ENCODE measurements at regions not wholly inside any gene's neighbourhood (a gene's known extent, or its start where the extent isn't known, plus 50 kb on each side); places are given as distances from the start of the nearest gene placed in this dataset.
A peak's percentile ranks its signal among the peaks of the same experiment; 100 is the strongest.

GRCh38 chr12:28996688-28997087 lies 152.4 kb upstream of the FAR2 start:
- H3K9me3 ChIP-seq (ENCODE audit: low read depth, low read length, poor library complexity, severe bottlenecking) = no peaks in the 10 kb centered on the region
- H3K27ac ChIP-seq (ENCODE audit: low read depth, low read length, poor library complexity, severe bottlenecking) = no peak overlapping the region
- no peaks in the 10 kb centered on the region for H3K36me3 ChIP-seq (ENCODE audit: insufficient read depth, low read length, poor library complexity, severe bottlenecking)
- POLR2A ChIA-PET (ENCODE audit: low non-redundant PET) = no interaction called here
- TF ChIP-seq, protein P1, sequence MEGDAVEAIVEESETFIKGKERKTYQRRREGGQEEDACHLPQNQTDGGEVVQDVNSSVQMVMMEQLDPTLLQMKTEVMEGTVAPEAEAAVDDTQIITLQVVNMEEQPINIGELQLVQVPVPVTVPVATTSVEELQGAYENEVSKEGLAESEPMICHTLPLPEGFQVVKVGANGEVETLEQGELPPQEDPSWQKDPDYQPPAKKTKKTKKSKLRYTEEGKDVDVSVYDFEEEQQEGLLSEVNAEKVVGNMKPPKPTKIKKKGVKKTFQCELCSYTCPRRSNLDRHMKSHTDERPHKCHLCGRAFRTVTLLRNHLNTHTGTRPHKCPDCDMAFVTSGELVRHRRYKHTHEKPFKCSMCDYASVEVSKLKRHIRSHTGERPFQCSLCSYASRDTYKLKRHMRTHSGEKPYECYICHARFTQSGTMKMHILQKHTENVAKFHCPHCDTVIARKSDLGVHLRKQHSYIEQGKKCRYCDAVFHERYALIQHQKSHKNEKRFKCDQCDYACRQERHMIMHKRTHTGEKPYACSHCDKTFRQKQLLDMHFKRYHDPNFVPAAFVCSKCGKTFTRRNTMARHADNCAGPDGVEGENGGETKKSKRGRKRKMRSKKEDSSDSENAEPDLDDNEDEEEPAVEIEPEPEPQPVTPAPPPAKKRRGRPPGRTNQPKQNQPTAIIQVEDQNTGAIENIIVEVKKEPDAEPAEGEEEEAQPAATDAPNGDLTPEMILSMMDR (conservative IDR thresholded peaks at IDR 0.05; ENCODE audit: low read depth, low read length) = no peak
- no peak for TF ChIP-seq EZH2 (IDR thresholded peaks at IDR 0.05; ENCODE audit: borderline replicate concordance, low read depth, low read length, poor library complexity, severe bottlenecking)
- DNase-seq (ENCODE audit: low spot score) = no peak
- H3K27me3 ChIP-seq (replicated peaks; ENCODE audit: insufficient read depth, low read depth, low read length, poor library complexity) = no peaks in the 10 kb centered on the region
- no TSS peak for BruUV-seq (replicated peaks)
- CTCF ChIA-PET = no interaction called here
- H3K4me3 ChIP-seq (ENCODE audit: low read depth, low read length, poor library complexity, severe bottlenecking) = no peak overlapping the region
- intact Hi-C loops (cut with micrococcal nuclease; ENCODE audit: unreplicated experiment) = no loop called here
- H3K4me1 ChIP-seq (ENCODE audit: insufficient read depth, low read length, poor library complexity, severe bottlenecking) = no peaks in the 10 kb centered on the region

- no peaks in the 10 kb centered on the region for H3K36me3 ChIP-seq (ENCODE audit: insufficient read depth, low read length, poor library complexity, severe bottlenecking)
- H3K4me1 ChIP-seq (ENCODE audit: insufficient read depth, low read length, poor library complexity, severe bottlenecking) = no peaks in the 10 kb centered on the region
- POLR2A ChIA-PET (ENCODE audit: low non-redundant PET) = no interaction called here
- H3K27ac ChIP-seq (ENCODE audit: low read depth, low read length, poor library complexity, severe bottlenecking) = no peak overlapping the region
- H3K4me3 ChIP-seq (ENCODE audit: low read depth, low read length, poor library complexity, severe bottlenecking) = no peak overlapping the region
- no peaks in the 10 kb centered on the region for H3K9me3 ChIP-seq (ENCODE audit: low read depth, low read length, poor library complexity, severe bottlenecking)
- intact Hi-C loops (cut with micrococcal nuclease; ENCODE audit: unreplicated experiment) = no loop called here
- BruUV-seq (replicated peaks) = no TSS peak
- TF ChIP-seq, protein P1 (conservative IDR thresholded peaks at IDR 0.05; ENCODE audit: low read depth, low read length) = peak; percentile 47; the same call in 1 of the 2 replicates
- TF ChIP-seq EZH2 (IDR thresholded peaks at IDR 0.05; ENCODE audit: borderline replicate concordance, low read depth, low read length, poor library complexity, severe bottlenecking) = no peak
- CTCF ChIA-PET = no interaction called here
- H3K27me3 ChIP-seq (replicated peaks; ENCODE audit: insufficient read depth, low read depth, low read length, poor library complexity) = no peaks in the 10 kb centered on the region
- DNase-seq (ENCODE audit: low spot score) = peak; percentile 15
Measured at GRCh38 chr12:28998662-28999120, 150.4 kb upstream of the FAR2 start.

DNA sequence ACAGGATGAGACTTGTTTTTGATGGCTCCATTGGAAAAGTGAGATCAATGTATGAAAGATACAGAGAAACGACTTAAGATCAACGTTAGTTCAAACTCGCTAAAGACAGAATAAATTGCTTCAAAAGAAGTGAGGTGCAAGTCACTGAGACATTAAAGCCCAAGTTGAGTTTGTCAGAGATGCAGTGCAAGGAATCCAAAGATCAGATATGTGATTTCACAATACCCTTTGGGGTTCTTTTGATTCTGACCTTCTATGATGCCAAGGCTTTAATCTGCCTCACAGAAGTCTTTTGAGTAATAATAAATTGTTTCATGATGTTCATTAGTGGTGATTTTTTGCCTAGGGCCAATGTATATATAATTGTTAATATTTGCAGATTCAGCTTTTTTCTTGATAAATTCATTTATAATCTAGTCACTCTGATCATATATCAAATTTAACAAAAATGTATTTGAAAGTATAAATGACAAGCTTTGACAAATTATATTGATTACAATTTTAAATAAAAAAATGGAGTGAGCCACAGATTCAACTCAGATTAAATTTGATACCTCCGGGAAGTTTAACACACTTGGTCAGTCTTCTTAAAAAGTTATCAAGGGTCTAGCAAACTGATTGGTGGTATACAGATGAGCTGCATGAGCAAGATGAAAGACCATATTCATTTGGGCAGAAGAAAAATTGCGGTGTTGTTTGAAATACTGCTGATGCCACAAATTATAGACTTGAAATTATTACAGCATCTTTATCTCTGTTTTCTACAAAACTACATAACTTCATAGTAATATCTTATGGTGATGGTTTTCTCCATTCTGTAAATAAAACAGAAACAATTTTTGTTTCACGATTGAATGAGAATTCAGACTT lies 144.8 kb upstream of the FAR2 start:
- H3K9me3 ChIP-seq (ENCODE audit: low read depth, low read length, poor library complexity, severe bottlenecking) = no peaks in the 10 kb centered on the region
- no peak for DNase-seq (ENCODE audit: low spot score)
- ChIA-PET CTCF (no interaction called here), POLR2A (ENCODE audit: low non-redundant PET) (no interaction called here)
- no peak overlapping the region for H3K27ac ChIP-seq (ENCODE audit: low read depth, low read length, poor library complexity, severe bottlenecking)
- intact Hi-C loops (cut with micrococcal nuclease; ENCODE audit: unreplicated experiment) = no loop called here
- H3K4me1 ChIP-seq (ENCODE audit: insufficient read depth, low read length, poor library complexity, severe bottlenecking) = no peaks in the 10 kb centered on the region
- H3K36me3 ChIP-seq (ENCODE audit: insufficient read depth, low read length, poor library complexity, severe bottlenecking) = no peaks in the 10 kb centered on the region
- TF ChIP-seq EZH2 (IDR thresholded peaks at IDR 0.05; ENCODE audit: borderline replicate concordance, low read depth, low read length, poor library complexity, severe bottlenecking) = no peak
- TF ChIP-seq, protein P1 (conservative IDR thresholded peaks at IDR 0.05; ENCODE audit: low read depth, low read length) = no peak
- no peak overlapping the region for H3K4me3 ChIP-seq (ENCODE audit: low read depth, low read length, poor library complexity, severe bottlenecking)
- BruUV-seq (replicated peaks) = no TSS peak
- H3K27me3 ChIP-seq (replicated peaks; ENCODE audit: insufficient read depth, low read depth, low read length, poor library complexity) = no peaks in the 10 kb centered on the region
